SH-SY5Y (cell line): ENCODE measurements at regions not wholly inside any gene's neighbourhood (a gene's known extent, or its start where the extent isn't known, plus 50 kb on each side); places are given as distances from the start of the nearest gene placed in this dataset.

Source experiments
- GATA2 ChIP-seq: IDR thresholded peaks from 2 replicates; pipeline ENCODE4 v1.6.1; 2011; ENCODE audit warnings: mild to moderate bottlenecking, low read depth, low read length
- GATA3 ChIP-seq: IDR thresholded peaks from 2 replicates; pipeline ENCODE4 v1.6.1; 2011; ENCODE audit warnings: low read depth, mild to moderate bottlenecking, low read length, moderate library complexity

DNA sequence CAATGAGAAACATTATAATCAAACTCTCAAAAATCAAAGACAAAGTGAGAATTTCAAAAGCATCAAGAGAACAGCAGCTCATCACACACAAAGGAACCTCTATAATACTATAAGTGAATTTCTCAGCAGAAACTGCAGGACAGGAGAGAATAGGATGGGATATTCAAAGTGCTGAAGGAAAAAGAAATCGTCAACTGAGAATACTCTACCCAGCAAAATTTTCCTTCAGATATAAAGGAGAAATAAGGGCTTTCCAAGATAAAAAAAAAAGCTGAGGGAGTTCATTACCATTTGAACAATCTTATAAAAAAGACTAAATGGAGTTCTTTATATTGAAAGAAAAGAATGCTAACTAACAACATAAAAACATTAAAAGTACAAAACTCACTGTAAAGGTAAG, 481.1 kb downstream of the TLE4 start:
- no peak for TF ChIP-seq GATA2
- TF ChIP-seq GATA3: no peak
